ENCODE measurements at regions not wholly inside any gene's neighbourhood (a gene's known extent, or its start where the extent isn't known, plus 50 kb on each side); places are given as distances from the start of the nearest gene placed in this dataset.

DNA sequence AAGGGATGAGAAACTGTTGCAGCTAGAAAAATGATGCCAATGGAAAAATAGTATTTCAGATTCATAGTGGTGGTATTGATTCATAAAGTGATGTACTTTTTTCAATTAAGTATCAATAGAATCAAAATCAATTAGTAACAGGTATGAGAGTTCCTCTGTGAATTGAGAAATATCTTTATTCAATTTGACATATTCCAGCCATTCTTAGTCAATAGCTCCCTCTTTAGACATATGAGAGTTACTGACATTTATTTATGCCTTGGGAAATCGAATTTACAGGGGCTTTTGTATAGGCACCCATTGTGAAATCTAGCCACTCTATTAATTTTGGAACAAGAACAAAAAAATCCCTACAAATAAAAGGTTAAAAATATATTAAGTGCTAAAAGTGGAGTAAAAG, 386.9 kb upstream of the CNTN3 start:
- TF ChIP-seq, protein P1, sequence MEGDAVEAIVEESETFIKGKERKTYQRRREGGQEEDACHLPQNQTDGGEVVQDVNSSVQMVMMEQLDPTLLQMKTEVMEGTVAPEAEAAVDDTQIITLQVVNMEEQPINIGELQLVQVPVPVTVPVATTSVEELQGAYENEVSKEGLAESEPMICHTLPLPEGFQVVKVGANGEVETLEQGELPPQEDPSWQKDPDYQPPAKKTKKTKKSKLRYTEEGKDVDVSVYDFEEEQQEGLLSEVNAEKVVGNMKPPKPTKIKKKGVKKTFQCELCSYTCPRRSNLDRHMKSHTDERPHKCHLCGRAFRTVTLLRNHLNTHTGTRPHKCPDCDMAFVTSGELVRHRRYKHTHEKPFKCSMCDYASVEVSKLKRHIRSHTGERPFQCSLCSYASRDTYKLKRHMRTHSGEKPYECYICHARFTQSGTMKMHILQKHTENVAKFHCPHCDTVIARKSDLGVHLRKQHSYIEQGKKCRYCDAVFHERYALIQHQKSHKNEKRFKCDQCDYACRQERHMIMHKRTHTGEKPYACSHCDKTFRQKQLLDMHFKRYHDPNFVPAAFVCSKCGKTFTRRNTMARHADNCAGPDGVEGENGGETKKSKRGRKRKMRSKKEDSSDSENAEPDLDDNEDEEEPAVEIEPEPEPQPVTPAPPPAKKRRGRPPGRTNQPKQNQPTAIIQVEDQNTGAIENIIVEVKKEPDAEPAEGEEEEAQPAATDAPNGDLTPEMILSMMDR (IDR thresholded peaks at IDR 0.05): peak in 1 of 3 experiments; percentile 18
- TF ChIP-seq POLR2AphosphoS5 (IDR thresholded peaks at IDR 0.05) (no peak), EP300 (IDR thresholded peaks at IDR 0.05) (no peak)

Measured in esophagus muscularis mucosa (tissue), 4 donors.